K562 (cell line): ENCODE measurements at regions not wholly inside any gene's neighbourhood (a gene's known extent, or its start where the extent isn't known, plus 50 kb on each side); places are given as distances from the start of the nearest gene placed in this dataset.

Experiments
- ATAC-seq: fragments of 200-7000 bp; cut with Tn5 transposase; 3 replicates; pipeline ENCODE4 v1.9.1; 2020; ENCODE audit warnings: moderate library complexity
- BruUV-seq: library from RNA; stranded (reverse); fragments of 400-500 nt; replicated peaks from 2 replicates; lab custom pipeline; 2021; lab: Mats Ljungman, UMichigan
- CTCF ChIA-PET: fragments of 300-600 bp; formaldehyde crosslinking; extraction: SDS; loops from one replicate; lab custom pipeline; 2021; ENCODE audit warnings: low intra/inter-chr PET ratio; lab: Yijun Ruan, JAX
- POLR2A ChIA-PET: fragments of 300-600, 350-650 bp; sonication (Branson Sonifier 250); formaldehyde crosslinking; extraction: SDS; loops from one replicate; lab custom pipeline; 2021; ENCODE audit warnings: antibody characterized with exemption, inconsistent platforms; lab: Yijun Ruan, JAX
- DNase-seq, 4 experiments: peaks; one replicate each; pipeline versions ENCODE4 v3.0.0 to v3.0.0-alpha.2; 2011 to 2018; ENCODE audit warnings: low spot score in 3 of 4, mixed read lengths in 3 of 4; ENCODE audit errors: extremely low read depth in 1 of 4
- FAIRE-seq: peaks from 2 replicates; lab custom pipeline; 2011; peaks lifted over from hg19 to GRCh38; lab: Jason Lieb, UNC
- H2AFZ ChIP-seq: 2 replicates; pipeline ENCODE4 v1.6.0; 2011; ENCODE audit warnings: low read depth, low read length, control low read depth, inconsistent platforms
- H3K27ac ChIP-seq: fragments of 200-600 bp; 3 replicates; pipeline ENCODE4 v1.8.0; 2011; ENCODE audit warnings: low read depth, mild to moderate bottlenecking, control low read depth, inconsistent platforms, low read length, moderate library complexity, mixed read lengths; ENCODE audit errors: extremely low read depth
- H3K27me3 ChIP-seq, 2 experiments: fragments of 300-600 bp in 1 of 2; 2 replicates in 1 of 2; 3 replicates in 1 of 2; pipeline versions ENCODE4 v1.6.0 to v1.8.0; 2011; ENCODE audit warnings: inconsistent platforms in 2 of 2, low read length in 2 of 2, mild to moderate bottlenecking in 1 of 2, mixed read lengths in 1 of 2, moderate library complexity in 1 of 2; ENCODE audit not compliant: control insufficient read depth in 2 of 2, insufficient read depth in 2 of 2
- H3K36me3 ChIP-seq: fragments of 300-600 bp; 3 replicates; pipeline ENCODE4 v1.8.0; 2011; ENCODE audit warnings: mild to moderate bottlenecking, low read length, inconsistent platforms; ENCODE audit not compliant: control insufficient read depth, insufficient read depth
- H3K4me1 ChIP-seq, 2 experiments: fragments of 200-600 bp in 1 of 2; replicated peaks in 1 of 2; 2 replicates in 1 of 2; 3 replicates in 1 of 2; pipeline versions ENCODE4 v1.5.1 to v1.8.0; 2011; ENCODE audit warnings: inconsistent platforms in 2 of 2, low read length in 2 of 2, mild to moderate bottlenecking in 1 of 2, mixed read lengths in 1 of 2, moderate library complexity in 1 of 2; ENCODE audit not compliant: control insufficient read depth in 2 of 2, insufficient read depth in 2 of 2
- H3K4me2 ChIP-seq: 2 replicates; pipeline ENCODE4 v1.6.1; 2011; ENCODE audit warnings: low read length, control low read depth, inconsistent platforms, mixed read lengths; ENCODE audit not compliant: insufficient read depth
- H3K4me3 ChIP-seq: fragments of 200-600 bp; sonication (generic), shearing (Covaris generic); 2 replicates; pipeline ENCODE4 v1.5.1; 2016; ENCODE audit warnings: control low read depth, inconsistent platforms
- H3K79me2 ChIP-seq: fragments of 200-600 bp; 3 replicates; pipeline ENCODE4 v1.8.0; 2011; ENCODE audit warnings: low read length, inconsistent platforms; ENCODE audit not compliant: control insufficient read depth, insufficient read depth
- H3K9ac ChIP-seq, 2 experiments: 2 replicates each; pipeline versions ENCODE4 v1.6.0 to v1.6.1; 2011; ENCODE audit warnings: low read depth in 2 of 2, low read length in 2 of 2, control low read depth in 1 of 2, inconsistent platforms in 1 of 2, mild to moderate bottlenecking in 1 of 2, mixed read lengths in 1 of 2; ENCODE audit not compliant: insufficient read depth in 1 of 2
- H3K9me1 ChIP-seq: one replicate; pipeline ENCODE4 v1.6.0; 2011; ENCODE audit warnings: inconsistent platforms, mild to moderate bottlenecking, low read length, moderate library complexity; ENCODE audit not compliant: control insufficient read depth, insufficient read depth
- H3K9me3 ChIP-seq: replicated peaks from 2 replicates; pipeline ENCODE4 v1.5.1; 2011; ENCODE audit warnings: low read depth, low read length, inconsistent platforms; ENCODE audit not compliant: control insufficient read depth, insufficient read depth
- H4K20me1 ChIP-seq: replicated peaks from 2 replicates; pipeline ENCODE4 v1.6.1; 2011; ENCODE audit warnings: low read length, inconsistent platforms, mixed read lengths; ENCODE audit not compliant: control insufficient read depth, insufficient read depth
- CSDE1 ChIP-seq, 2 experiments: fragments of 450-650 bp; IDR thresholded peaks; 2 replicates each; pipeline ENCODE4 v1.6.1; 2016; ENCODE audit warnings: mild to moderate bottlenecking in 1 of 2
- FOSL1 ChIP-seq: fragments of 200-800 bp; sonication (Bioruptor generic); conservative IDR thresholded peaks from 2 replicates; pipeline ENCODE4 v1.6.1; 2016; ENCODE audit warnings: missing genetic modification characterization, missing compliant biosample characterization
- NBN ChIP-seq: fragments of 450-650 bp; IDR thresholded peaks from 2 replicates; pipeline ENCODE4 v1.6.1; 2016; ENCODE audit warnings: low read depth, mild to moderate bottlenecking
- NR4A1 ChIP-seq, 2 experiments: fragments of 250-450 bp in 1 of 2; fragments of 450-650 bp in 1 of 2; sonication (Bioruptor Pico) in 1 of 2; IDR thresholded peaks; 2 replicates each; pipeline versions ENCODE4 v1.4.0 to v1.6.1; 2016 to 2020; ENCODE audit warnings: mild to moderate bottlenecking in 2 of 2, missing compliant biosample characterization in 1 of 2, missing genetic modification characterization in 1 of 2, moderate library complexity in 1 of 2
- NRF1 ChIP-seq, 2 experiments: fragments of 450-650 bp; IDR thresholded peaks in 1 of 2; conservative IDR thresholded peaks in 1 of 2; 2 replicates each; pipeline ENCODE4 v1.6.1; 2014; ENCODE audit warnings: mild to moderate bottlenecking in 2 of 2
- POLR2AphosphoS2 ChIP-seq: IDR thresholded peaks from 2 replicates; pipeline ENCODE4 v1.6.1; 2012; ENCODE audit warnings: low read length, improper control_type of control experiment
- SAFB2 ChIP-seq: fragments of 200-400 bp; formaldehyde crosslinking; IDR thresholded peaks from 2 replicates; pipeline ENCODE4 v1.6.1; 2018; ENCODE audit warnings: borderline replicate concordance, low read length, low read depth, moderate library complexity; ENCODE audit not compliant: severe bottlenecking
- ZC3H4 ChIP-seq: sonication (generic); formaldehyde crosslinking; IDR thresholded peaks from 2 replicates; pipeline ENCODE4 v1.9.0; 2021; ENCODE audit warnings: missing genetic modification reagents, borderline replicate concordance
- WGBS: fragments of 100-300 bp; shearing (Covaris generic); methylation state at CpG from one replicate; pipeline ENCODE4 v1.1.6; 2016; ENCODE audit warnings: low coverage, mixed read lengths; ENCODE audit not compliant: insufficient coverage; ENCODE audit errors: missing lambda C conversion rate; 5-methylcytosine and 5-hydroxymethylcytosine counted together
- in situ Hi-C: fragments of 300-500 bp; cut with MboI; formaldehyde crosslinking; loops from 4 replicates; pipeline ENCODE4 v1.15.0; 2018; ENCODE audit warnings: inconsistent platforms, mixed read lengths
- intact Hi-C: fragments of 100-400 bp; cut with micrococcal nuclease; formaldehyde crosslinking; loops from 2 replicates; pipeline ENCODE4 v1.14.2; 2022
- TF ChIP-seq, protein P1 (sequence below): sonication (generic); formaldehyde crosslinking; IDR thresholded peaks from 2 replicates; pipeline ENCODE4 v1.8.1; 2023; ENCODE audit warnings: mild to moderate bottlenecking, missing genetic modification reagents
- TF ChIP-seq, protein P2 (sequence below): fragments of 250-450 bp; sonication (Bioruptor Pico); IDR thresholded peaks from 2 replicates; pipeline ENCODE4 v1.9.0; 2021; ENCODE audit warnings: mild to moderate bottlenecking

DNA sequence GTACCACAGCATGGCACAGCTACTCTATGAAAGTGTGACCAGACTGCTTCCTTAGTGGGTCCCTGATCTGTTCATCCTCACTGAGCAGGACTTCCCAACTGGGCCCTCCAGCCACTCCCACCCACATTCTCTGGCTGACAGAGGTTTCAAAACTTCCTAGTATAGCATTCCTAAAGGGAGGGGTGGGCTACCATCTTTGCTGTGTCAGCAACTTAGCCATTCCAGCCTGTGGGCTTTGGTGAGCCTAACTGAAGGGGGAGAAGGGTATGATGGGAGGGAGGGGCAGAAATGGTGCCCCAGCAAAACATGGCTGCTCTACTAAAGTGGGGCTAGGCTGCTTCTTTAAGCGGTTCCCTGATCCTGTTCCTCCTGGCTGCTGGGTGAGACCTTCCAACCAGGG lies 265.2 kb upstream of the ADGRL4 start (continued):
- no peak for TF ChIP-seq SAFB2
- TF ChIP-seq, protein P1, sequence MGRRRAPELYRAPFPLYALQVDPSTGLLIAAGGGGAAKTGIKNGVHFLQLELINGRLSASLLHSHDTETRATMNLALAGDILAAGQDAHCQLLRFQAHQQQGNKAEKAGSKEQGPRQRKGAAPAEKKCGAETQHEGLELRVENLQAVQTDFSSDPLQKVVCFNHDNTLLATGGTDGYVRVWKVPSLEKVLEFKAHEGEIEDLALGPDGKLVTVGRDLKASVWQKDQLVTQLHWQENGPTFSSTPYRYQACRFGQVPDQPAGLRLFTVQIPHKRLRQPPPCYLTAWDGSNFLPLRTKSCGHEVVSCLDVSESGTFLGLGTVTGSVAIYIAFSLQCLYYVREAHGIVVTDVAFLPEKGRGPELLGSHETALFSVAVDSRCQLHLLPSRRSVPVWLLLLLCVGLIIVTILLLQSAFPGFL (CRISPR knock-in tag) = no peak

DNA sequence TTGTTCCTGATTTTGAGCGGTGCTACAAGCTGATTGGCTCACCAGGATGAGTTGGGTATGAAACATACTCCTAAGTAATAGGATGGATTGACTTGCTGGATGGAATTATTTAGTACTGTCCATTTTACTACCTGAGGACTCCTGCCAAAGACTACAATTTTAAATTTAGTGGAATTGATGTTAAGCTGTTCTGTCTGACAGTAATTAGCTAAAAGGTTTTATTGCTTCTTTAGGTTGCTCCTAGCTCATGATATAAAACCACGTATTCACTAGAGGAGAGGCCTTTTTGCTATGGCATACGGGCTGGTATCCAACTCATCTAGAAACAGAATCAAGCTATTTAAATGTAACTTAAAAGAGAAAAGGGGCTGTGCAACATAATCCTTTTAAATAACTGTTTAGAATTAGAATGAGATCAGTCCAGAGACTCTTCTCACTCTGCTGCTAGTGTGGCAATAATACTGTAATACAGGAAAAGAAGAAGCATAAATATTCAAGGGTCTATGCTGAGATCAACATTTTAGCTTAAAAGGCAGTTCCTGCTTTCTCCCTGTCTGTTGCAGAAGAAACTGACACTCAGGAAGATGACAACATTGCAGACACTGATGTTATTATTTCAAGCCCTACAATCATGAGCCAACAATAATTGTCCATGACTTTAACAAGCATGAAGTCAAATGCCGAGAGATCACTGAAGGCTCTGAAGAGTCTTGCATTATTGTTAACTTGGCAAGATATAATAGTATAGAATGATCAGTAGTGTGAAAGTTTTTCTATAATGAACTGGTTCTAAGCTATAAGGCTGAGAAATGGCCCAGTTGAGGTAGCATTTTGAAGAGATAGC lies 258.7 kb upstream of the ADGRL4 start:
- FAIRE-seq (no peak), ATAC-seq (no peak), DNase-seq (no peak)
- Histone ChIP-seq H3K79me2 (no peaks in the 10 kb centered on the region), H2AFZ (no peak overlapping the region), H3K36me3 (no peaks in the 10 kb centered on the region), H3K9ac (no peak overlapping the region), H4K20me1 (no peaks in the 10 kb centered on the region), H3K9me1 (no peaks in the 10 kb centered on the region), H3K4me1 (no peaks in the 10 kb centered on the region), H3K27me3 (no peaks in the 10 kb centered on the region), H3K4me2 (no peak overlapping the region), H3K4me3 (no peak overlapping the region), H3K9me3 (no peaks in the 10 kb centered on the region), H3K27ac (no peak overlapping the region)
- intact Hi-C loops (no loop called here), in situ Hi-C loops (no loop called here)
- WGBS = 2% methylated on average over 4 of the region's 4 CpGs
- CTCF ChIA-PET = no interaction called here
- POLR2A ChIA-PET = no interaction called here
- TF ChIP-seq CSDE1 (IDR thresholded peaks at IDR 0.05) (no peak), POLR2AphosphoS2 (no peak), NBN (no peak), NRF1 (conservative IDR thresholded peaks at IDR 0.05 in 1 of 2, IDR thresholded peaks at IDR 0.05 in 1 of 2) (no peak), SAFB2 (no peak), ZC3H4 (CRISPR knock-in tag) (no peak), NR4A1 (CRISPR knock-in tag; IDR thresholded peaks at IDR 0.05) (no peak), NR4A1 (tag; IDR thresholded peaks at IDR 0.05) (no peak), FOSL1 (tag) (no peak)
- TF ChIP-seq, protein P2, sequence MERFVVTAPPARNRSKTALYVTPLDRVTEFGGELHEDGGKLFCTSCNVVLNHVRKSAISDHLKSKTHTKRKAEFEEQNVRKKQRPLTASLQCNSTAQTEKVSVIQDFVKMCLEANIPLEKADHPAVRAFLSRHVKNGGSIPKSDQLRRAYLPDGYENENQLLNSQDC = no peak
- no TSS peak for BruUV-seq
